Gastroesophageal sphincter (tissue), 4 donors: ENCODE measurements at regions not wholly inside any gene's neighbourhood (a gene's known extent, or its start where the extent isn't known, plus 50 kb on each side); places are given as distances from the start of the nearest gene placed in this dataset.

Experiments used
- ATAC-seq: fragments of 150-250 bp; one replicate; pipeline ENCODE4 v1.9.1; 2016; ENCODE audit warnings: mild to moderate bottlenecking, moderate library complexity
- H3K27ac ChIP-seq, 4 donors: fragments of 200-600 bp; sonication (generic) in 3 of 4; 1 replicate in 3 of 4; 2 replicates in 1 of 4; pipeline ENCODE4 v1.5.1; 2016 to 2019
- H3K27me3 ChIP-seq: fragments of 200-600 bp; sonication (generic); one replicate; pipeline ENCODE4 v1.5.1; 2019
- H3K36me3 ChIP-seq, 2 donors: fragments of 200-600 bp; sonication (generic); one replicate each; pipeline ENCODE4 v1.5.1; 2019; ENCODE audit warnings: control low read depth in 1 of 2
- H3K4me1 ChIP-seq, 3 donors: fragments of 200-600 bp; sonication (generic); 1 replicate in 2 of 3; 2 replicates in 1 of 3; pipeline ENCODE4 v1.5.1; 2016 to 2019; ENCODE audit warnings: control low read depth in 2 of 3
- H3K4me3 ChIP-seq, 2 donors: fragments of 200-600 bp; sonication (generic); one replicate each; pipeline ENCODE4 v1.5.1; 2019; ENCODE audit warnings: mild to moderate bottlenecking in 1 of 2, moderate library complexity in 1 of 2
- H3K9me3 ChIP-seq, 3 donors: fragments of 200-600 bp; sonication (generic); one replicate each; pipeline ENCODE4 v1.5.1; 2017 to 2019; ENCODE audit warnings: control low read depth in 2 of 3
- EP300 ChIP-seq: sonication (generic); formaldehyde crosslinking; IDR thresholded peaks from one replicate; pipeline ENCODE4 v1.6.1; 2017; ENCODE audit warnings: antibody characterized with exemption, mild to moderate bottlenecking
- POLR2A ChIP-seq, 2 donors: fragments of 450-650 bp; IDR thresholded peaks; one replicate each; pipeline ENCODE4 v1.6.1; 2017; ENCODE audit warnings: antibody characterized with exemption in 2 of 2, mild to moderate bottlenecking in 2 of 2, moderate library complexity in 1 of 2
- POLR2AphosphoS5 ChIP-seq: sonication (generic); formaldehyde crosslinking; IDR thresholded peaks from one replicate; pipeline ENCODE4 v1.6.1; 2017; ENCODE audit warnings: antibody characterized with exemption
- WGBS, 2 donors: methylation state at CpG; one replicate each; pipeline ENCODE4 v1.1.5; 2018; ENCODE audit warnings: low coverage in 1 of 2; 5-methylcytosine and 5-hydroxymethylcytosine counted together
- TF ChIP-seq, protein P1 (sequence below), 4 experiments: fragments of 200-600 bp in 2 of 4; fragments of 450-650 bp in 2 of 4; sonication (generic) in 1 of 4; IDR thresholded peaks; one replicate each; pipeline ENCODE4 v1.5.1; 2017 to 2019; ENCODE audit warnings: antibody characterized with exemption in 4 of 4, mild to moderate bottlenecking in 2 of 4, moderate library complexity in 2 of 4

DNA sequence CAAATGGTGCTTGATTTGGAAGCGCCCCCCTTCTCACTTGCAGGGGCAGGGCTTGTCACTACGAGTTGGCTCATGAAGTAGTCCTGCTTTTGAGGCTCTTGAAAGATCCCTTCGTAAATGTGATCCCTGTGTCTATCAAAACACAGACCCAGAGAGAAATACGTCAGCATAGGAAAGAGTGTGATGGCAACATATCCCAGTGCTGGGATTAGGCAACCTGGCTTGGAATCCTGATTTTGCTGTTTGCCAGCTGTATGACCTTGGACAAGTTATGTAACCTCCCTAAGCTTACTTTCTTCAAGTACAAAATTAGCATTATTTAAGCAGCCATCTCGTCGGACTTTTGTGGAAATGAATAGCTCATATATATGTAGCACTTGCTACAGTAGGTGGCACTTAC, 228.4 kb downstream of the ATG4C start:
- Histone ChIP-seq H3K36me3 (no peaks in the 10 kb centered on the region), H3K27me3 (no peaks in the 10 kb centered on the region), H3K4me3 (no peak overlapping the region), H3K9me3 (no peaks in the 10 kb centered on the region), H3K27ac (no peak overlapping the region), H3K4me1 (peaks cover 0 to 19% (median 0%) of the 10 kb centered on the region in 3 donors)
- 46% methylated on average over 3 to 5 of the region's 6 CpGs for WGBS, 2 donors
- ATAC-seq = peak; percentile 84
- TF ChIP-seq POLR2A (IDR thresholded peaks at IDR 0.05) (no peak), POLR2AphosphoS5 (peak; percentile 62)

DNA sequence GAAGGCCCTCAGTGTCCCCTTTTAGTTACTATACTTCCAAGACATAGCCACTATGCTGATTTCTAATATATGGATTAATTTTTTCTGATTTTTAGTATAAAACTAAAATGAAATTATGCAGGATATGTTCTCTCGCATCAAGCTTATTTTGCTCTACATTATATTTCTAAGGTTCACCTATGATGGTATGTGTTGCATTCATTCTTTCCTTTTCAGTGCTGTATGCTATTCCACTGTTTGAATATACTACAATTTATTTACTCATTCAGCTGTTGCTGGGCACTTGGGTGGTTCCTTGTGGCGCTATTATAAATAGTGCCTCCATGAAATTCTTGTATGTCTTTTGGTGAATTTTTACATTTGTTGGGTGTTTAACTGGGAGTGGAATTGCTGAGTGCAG, 230.3 kb downstream of the ATG4C start:
- Histone ChIP-seq H3K9me3 (no peaks in the 10 kb centered on the region), H3K36me3 (no peaks in the 10 kb centered on the region), H3K4me1 (peaks cover 0 to 19% (median 0%) of the 10 kb centered on the region in 3 donors), H3K27me3 (no peaks in the 10 kb centered on the region), H3K27ac (no peak overlapping the region), H3K4me3 (no peak overlapping the region)
- 100% methylated on average over 2 of the region's 2 CpGs for WGBS, 2 donors
- no peak for ATAC-seq
- no peak for TF ChIP-seq POLR2AphosphoS5
- no peak for TF ChIP-seq POLR2A (IDR thresholded peaks at IDR 0.05)
- no peak for TF ChIP-seq EP300
- TF ChIP-seq, protein P1, sequence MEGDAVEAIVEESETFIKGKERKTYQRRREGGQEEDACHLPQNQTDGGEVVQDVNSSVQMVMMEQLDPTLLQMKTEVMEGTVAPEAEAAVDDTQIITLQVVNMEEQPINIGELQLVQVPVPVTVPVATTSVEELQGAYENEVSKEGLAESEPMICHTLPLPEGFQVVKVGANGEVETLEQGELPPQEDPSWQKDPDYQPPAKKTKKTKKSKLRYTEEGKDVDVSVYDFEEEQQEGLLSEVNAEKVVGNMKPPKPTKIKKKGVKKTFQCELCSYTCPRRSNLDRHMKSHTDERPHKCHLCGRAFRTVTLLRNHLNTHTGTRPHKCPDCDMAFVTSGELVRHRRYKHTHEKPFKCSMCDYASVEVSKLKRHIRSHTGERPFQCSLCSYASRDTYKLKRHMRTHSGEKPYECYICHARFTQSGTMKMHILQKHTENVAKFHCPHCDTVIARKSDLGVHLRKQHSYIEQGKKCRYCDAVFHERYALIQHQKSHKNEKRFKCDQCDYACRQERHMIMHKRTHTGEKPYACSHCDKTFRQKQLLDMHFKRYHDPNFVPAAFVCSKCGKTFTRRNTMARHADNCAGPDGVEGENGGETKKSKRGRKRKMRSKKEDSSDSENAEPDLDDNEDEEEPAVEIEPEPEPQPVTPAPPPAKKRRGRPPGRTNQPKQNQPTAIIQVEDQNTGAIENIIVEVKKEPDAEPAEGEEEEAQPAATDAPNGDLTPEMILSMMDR (IDR thresholded peaks at IDR 0.05) = no peak

DNA sequence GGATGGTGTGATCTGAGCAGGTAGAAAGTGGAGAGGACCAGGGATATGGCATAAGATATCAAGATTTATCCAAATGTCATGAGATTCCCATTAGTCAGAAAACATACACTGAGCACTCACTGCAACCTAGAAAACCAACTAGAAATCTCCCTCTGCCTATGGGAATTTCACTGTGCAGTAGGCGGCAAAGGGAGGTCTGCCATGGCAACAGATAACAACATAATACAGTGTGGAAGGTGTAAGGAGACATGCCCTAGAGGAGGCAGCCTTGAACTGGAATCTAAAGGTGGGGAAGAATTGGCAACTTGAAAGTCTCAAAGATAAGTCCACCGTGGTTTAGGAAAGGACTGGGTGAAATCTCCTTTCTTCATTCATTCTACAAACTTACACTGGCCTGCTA, 238.4 kb downstream of the ATG4C start:
- peaks cover 5% of the 10 kb centered on the region for H3K27me3 ChIP-seq
- TF ChIP-seq, protein P1 (IDR thresholded peaks at IDR 0.05) = no peak
- TF ChIP-seq POLR2A (IDR thresholded peaks at IDR 0.05) = no peak
- TF ChIP-seq EP300 = no peak
- TF ChIP-seq POLR2AphosphoS5 = no peak
- no peak overlapping the region for H3K27ac ChIP-seq
- no peaks in the 10 kb centered on the region for H3K9me3 ChIP-seq
- no peaks in the 10 kb centered on the region for H3K4me1 ChIP-seq
- no peak for ATAC-seq
- no peak overlapping the region for H3K4me3 ChIP-seq
- 33% methylated on average over 1 of the region's 2 CpGs; no CpG with 5 or more reads in 1 of the 2 donors for WGBS, 2 donors
- H3K36me3 ChIP-seq = no peaks in the 10 kb centered on the region

DNA sequence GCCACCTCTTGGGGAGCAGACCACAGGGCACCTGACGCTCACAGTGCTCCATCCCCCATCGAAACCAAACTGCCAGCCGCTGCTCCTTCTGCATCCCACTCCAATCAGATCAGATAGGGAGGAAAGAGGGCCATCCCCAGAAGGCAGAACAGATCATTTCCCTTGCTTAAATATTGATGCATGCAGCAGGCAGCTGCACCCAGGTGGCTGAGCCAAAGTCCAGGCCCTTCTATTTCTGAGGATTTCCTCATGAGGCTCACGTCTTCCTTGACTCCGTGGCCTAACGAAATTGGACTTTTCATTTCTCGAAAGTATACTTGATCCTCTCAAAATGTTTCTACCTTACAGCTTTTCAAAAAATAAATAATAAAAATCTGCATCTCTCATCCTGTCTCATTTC, 239.2 kb downstream of the ATG4C start:
- WGBS, 2 donors = 46 to 75% methylated on average over 6 to 7 of the region's 7 CpGs
- no peak for ATAC-seq
- Histone ChIP-seq H3K27me3 (peaks cover 5% of the 10 kb centered on the region), H3K9me3 (no peaks in the 10 kb centered on the region), H3K4me1 (no peaks in the 10 kb centered on the region), H3K27ac (no peak overlapping the region), H3K36me3 (no peaks in the 10 kb centered on the region), H3K4me3 (no peak overlapping the region)
- TF ChIP-seq POLR2A (IDR thresholded peaks at IDR 0.05) = no peak
- TF ChIP-seq, protein P1 (IDR thresholded peaks at IDR 0.05) = no peak
- TF ChIP-seq POLR2AphosphoS5 = no peak
- TF ChIP-seq EP300 = no peak

DNA sequence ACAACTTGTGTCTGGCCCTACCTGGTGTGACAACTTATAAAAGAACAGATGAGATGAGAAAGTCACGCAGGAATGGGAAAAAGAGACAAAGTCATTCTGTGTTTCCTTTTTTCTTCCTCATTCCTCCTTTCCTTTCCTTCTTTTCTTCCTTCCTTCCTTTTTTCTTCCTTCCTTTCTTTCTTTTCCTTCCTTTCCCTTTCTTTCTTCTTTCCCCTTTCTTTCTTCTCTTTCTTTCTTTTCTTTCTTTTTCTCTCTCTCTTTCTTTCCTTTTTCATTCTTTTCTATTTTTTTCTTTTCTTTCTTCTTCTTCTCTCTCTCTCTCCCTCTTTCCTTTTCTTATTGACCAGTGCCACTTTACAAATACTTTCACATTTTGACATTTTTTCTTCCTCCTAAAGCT, 239.7 kb downstream of the ATG4C start:
- no peak overlapping the region for H3K27ac ChIP-seq
- H3K27me3 ChIP-seq = peaks cover 9% of the 10 kb centered on the region
- 80 to 83% methylated on average over 1 of the region's 1 CpG for WGBS, 2 donors
- no peaks in the 10 kb centered on the region for H3K36me3 ChIP-seq
- no peaks in the 10 kb centered on the region for H3K4me1 ChIP-seq
- no peak overlapping the region for H3K4me3 ChIP-seq
- ATAC-seq = no peak
- no peak for TF ChIP-seq POLR2AphosphoS5
- TF ChIP-seq POLR2A (IDR thresholded peaks at IDR 0.05) = no peak
- TF ChIP-seq, protein P1 (IDR thresholded peaks at IDR 0.05) = no peak
- no peak for TF ChIP-seq EP300
- no peaks in the 10 kb centered on the region for H3K9me3 ChIP-seq
